GM12878 (cell line): ENCODE measurements at regions not wholly inside any gene's neighbourhood (a gene's known extent, or its start where the extent isn't known, plus 50 kb on each side); places are given as distances from the start of the nearest gene placed in this dataset.

Experiments used
- ATAC-seq: fragments of 200-7000 bp; cut with Tn5 transposase; 3 replicates; pipeline ENCODE4 v1.9.1; 2020; ENCODE audit warnings: mild to moderate bottlenecking, moderate library complexity
- BruUV-seq: library from RNA; stranded (reverse); fragments of 400-500 nt; replicated peaks from 2 replicates; lab custom pipeline; 2021; lab: Mats Ljungman, UMichigan
- CTCF ChIA-PET: fragments of 300-600 bp; sonication (Branson Sonifier 250); formaldehyde crosslinking; extraction: SDS; loops from one replicate; lab custom pipeline; 2021; ENCODE audit warnings: inconsistent platforms; lab: Yijun Ruan, JAX
- POLR2A ChIA-PET: fragments of 350-600 bp; formaldehyde crosslinking; extraction: SDS; loops from one replicate; lab custom pipeline; 2021; ENCODE audit warnings: inconsistent platforms; lab: Charles Lee
- RAD21 ChIA-PET: fragments of 300-600 bp; sonication (Branson Sonifier 250); formaldehyde crosslinking; loops from one replicate; lab custom pipeline; 2023; ENCODE audit warnings: antibody characterized with exemption; ENCODE audit not compliant: unreplicated experiment; lab: Charles Lee
- SMC1A ChIA-PET: fragments of 300-600 bp; sonication (Branson Sonifier 250); formaldehyde crosslinking; loops from one replicate; lab custom pipeline; 2023; ENCODE audit not compliant: unreplicated experiment, uncharacterized antibody; lab: Charles Lee
- DNase-seq: peaks from one replicate; pipeline ENCODE4 v3.0.0-alpha.2; 2011; ENCODE audit warnings: low read depth, low spot score
- FAIRE-seq: peaks from 3 replicates; lab custom pipeline; 2011; peaks lifted over from hg19 to GRCh38; lab: Jason Lieb, UNC
- H2AFZ ChIP-seq: 2 replicates; pipeline ENCODE4 v1.6.0; 2011; ENCODE audit warnings: low read depth, low read length, control low read depth; ENCODE audit not compliant: control insufficient read depth
- H3K27ac ChIP-seq: 2 replicates; pipeline ENCODE4 v1.5.1; 2011; ENCODE audit warnings: control low read depth; ENCODE audit not compliant: control insufficient read depth, insufficient read depth
- H3K27me3 ChIP-seq, 2 experiments: replicated peaks in 1 of 2; 2 replicates each; pipeline versions ENCODE4 v1.6.0 to v1.6.1; 2011; ENCODE audit warnings: low read length in 1 of 2; ENCODE audit not compliant: control insufficient read depth in 2 of 2, insufficient read depth in 2 of 2
- H3K36me3 ChIP-seq, 2 experiments: 2 replicates each; pipeline ENCODE4 v1.5.1; 2011; ENCODE audit warnings: low read length in 1 of 2; ENCODE audit not compliant: control insufficient read depth in 2 of 2, insufficient read depth in 2 of 2
- H3K4me1 ChIP-seq: 2 replicates; pipeline ENCODE4 v1.6.1; 2011; ENCODE audit warnings: mild to moderate bottlenecking, low read length, moderate library complexity, mixed read lengths; ENCODE audit not compliant: control insufficient read depth, insufficient read depth
- H3K4me2 ChIP-seq: 2 replicates; pipeline ENCODE4 v1.6.0; 2011; ENCODE audit warnings: control low read depth; ENCODE audit not compliant: control insufficient read depth, insufficient read depth
- H3K4me3 ChIP-seq: fragments of 200-600 bp; sonication (generic); 2 replicates; pipeline ENCODE4 v1.5.1; 2016
- H3K79me2 ChIP-seq: 2 replicates; pipeline ENCODE4 v1.6.0; 2011; ENCODE audit warnings: low read length; ENCODE audit not compliant: control insufficient read depth, insufficient read depth
- H3K9ac ChIP-seq: 2 replicates; pipeline ENCODE4 v1.8.0; 2011; ENCODE audit warnings: low read length, control low read depth, mixed read lengths; ENCODE audit not compliant: control insufficient read depth, insufficient read depth
- H3K9me3 ChIP-seq: replicated peaks from 3 replicates; pipeline ENCODE4 v1.5.1; 2011; ENCODE audit warnings: mild to moderate bottlenecking, low read length; ENCODE audit not compliant: control insufficient read depth, insufficient read depth
- H4K20me1 ChIP-seq: 2 replicates; pipeline ENCODE4 v1.6.0; 2011; ENCODE audit not compliant: control insufficient read depth, insufficient read depth
- ATF7 ChIP-seq: fragments of 450-650 bp; IDR thresholded peaks from 2 replicates; pipeline ENCODE4 v1.6.1; 2016; ENCODE audit warnings: low read depth, mild to moderate bottlenecking
- HCFC1 ChIP-seq: fragments of 150-350 bp; IDR thresholded peaks from 2 replicates; pipeline ENCODE4 v1.6.1; 2014; ENCODE audit warnings: low read length
- LARP7 ChIP-seq: fragments of 450-650 bp; IDR thresholded peaks from 2 replicates; pipeline ENCODE4 v1.6.1; 2017; ENCODE audit warnings: mild to moderate bottlenecking
- TCF12 ChIP-seq: IDR thresholded peaks from 2 replicates; pipeline ENCODE4 v1.6.1; 2011; ENCODE audit warnings: low read depth, mild to moderate bottlenecking, low read length
- ZNF24 ChIP-seq: fragments of 450-650 bp; IDR thresholded peaks from 2 replicates; pipeline ENCODE4 v1.6.1; 2017; ENCODE audit warnings: antibody characterized with exemption, mild to moderate bottlenecking
- WGBS: methylation state at CpG from one replicate; pipeline ENCODE4 v1.1.6; 2016; ENCODE audit warnings: low lambda C conversion rate; ENCODE audit not compliant: insufficient replicate concordance, insufficient coverage; ENCODE audit errors: missing lambda C conversion rate; 5-methylcytosine and 5-hydroxymethylcytosine counted together
- in situ Hi-C: fragments of 300-500 bp; cut with MboI; formaldehyde crosslinking; loops from 9 replicates; pipeline ENCODE4 v1.14.3; 2018; ENCODE audit warnings: mixed read lengths
- intact Hi-C: fragments of 100-400 bp; cut with micrococcal nuclease; formaldehyde crosslinking; loops from one replicate; pipeline ENCODE4 v1.14.2; 2022; ENCODE audit not compliant: unreplicated experiment
- TF ChIP-seq, protein P1 (sequence below): fragments of 450-650 bp; IDR thresholded peaks from 2 replicates; pipeline ENCODE4 v1.6.1; 2016; ENCODE audit warnings: mild to moderate bottlenecking
- TF ChIP-seq, protein P2 (sequence below): fragments of 450-650 bp; IDR thresholded peaks from 2 replicates; pipeline ENCODE4 v1.6.1; 2017; ENCODE audit warnings: antibody characterized with exemption, mild to moderate bottlenecking, moderate library complexity
- TF ChIP-seq, protein P3 (sequence below): IDR thresholded peaks from 2 replicates; pipeline ENCODE4 v1.6.1; 2012; ENCODE audit warnings: low read depth, low read length, improper control_type of control experiment

GRCh38 chr17:72345536-72345935 is 224.7 kb downstream of the SOX9 start:
- SMC1A ChIA-PET: interaction anchor here (1.1 kb wide), 1 partner anchor 40 kb away, joined by 3 read pairs; no protein-coding TSS in a partner anchor
- FAIRE-seq: no peak
- no peak overlapping the region for H3K9ac ChIP-seq

More at GRCh38 chr17:72345536-72345935, 224.7 kb downstream of the SOX9 start:
- TF ChIP-seq ATF7: no peak
- TF ChIP-seq, protein P1, sequence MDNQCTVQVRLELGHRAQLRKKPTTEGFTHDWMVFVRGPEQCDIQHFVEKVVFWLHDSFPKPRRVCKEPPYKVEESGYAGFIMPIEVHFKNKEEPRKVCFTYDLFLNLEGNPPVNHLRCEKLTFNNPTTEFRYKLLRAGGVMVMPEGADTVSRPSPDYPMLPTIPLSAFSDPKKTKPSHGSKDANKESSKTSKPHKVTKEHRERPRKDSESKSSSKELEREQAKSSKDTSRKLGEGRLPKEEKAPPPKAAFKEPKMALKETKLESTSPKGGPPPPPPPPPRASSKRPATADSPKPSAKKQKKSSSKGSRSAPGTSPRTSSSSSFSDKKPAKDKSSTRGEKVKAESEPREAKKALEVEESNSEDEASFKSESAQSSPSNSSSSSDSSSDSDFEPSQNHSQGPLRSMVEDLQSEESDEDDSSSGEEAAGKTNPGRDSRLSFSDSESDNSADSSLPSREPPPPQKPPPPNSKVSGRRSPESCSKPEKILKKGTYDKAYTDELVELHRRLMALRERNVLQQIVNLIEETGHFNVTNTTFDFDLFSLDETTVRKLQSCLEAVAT: no peak
- no peak for TF ChIP-seq ZNF24
- no peak for TF ChIP-seq LARP7
- TF ChIP-seq, protein P2, sequence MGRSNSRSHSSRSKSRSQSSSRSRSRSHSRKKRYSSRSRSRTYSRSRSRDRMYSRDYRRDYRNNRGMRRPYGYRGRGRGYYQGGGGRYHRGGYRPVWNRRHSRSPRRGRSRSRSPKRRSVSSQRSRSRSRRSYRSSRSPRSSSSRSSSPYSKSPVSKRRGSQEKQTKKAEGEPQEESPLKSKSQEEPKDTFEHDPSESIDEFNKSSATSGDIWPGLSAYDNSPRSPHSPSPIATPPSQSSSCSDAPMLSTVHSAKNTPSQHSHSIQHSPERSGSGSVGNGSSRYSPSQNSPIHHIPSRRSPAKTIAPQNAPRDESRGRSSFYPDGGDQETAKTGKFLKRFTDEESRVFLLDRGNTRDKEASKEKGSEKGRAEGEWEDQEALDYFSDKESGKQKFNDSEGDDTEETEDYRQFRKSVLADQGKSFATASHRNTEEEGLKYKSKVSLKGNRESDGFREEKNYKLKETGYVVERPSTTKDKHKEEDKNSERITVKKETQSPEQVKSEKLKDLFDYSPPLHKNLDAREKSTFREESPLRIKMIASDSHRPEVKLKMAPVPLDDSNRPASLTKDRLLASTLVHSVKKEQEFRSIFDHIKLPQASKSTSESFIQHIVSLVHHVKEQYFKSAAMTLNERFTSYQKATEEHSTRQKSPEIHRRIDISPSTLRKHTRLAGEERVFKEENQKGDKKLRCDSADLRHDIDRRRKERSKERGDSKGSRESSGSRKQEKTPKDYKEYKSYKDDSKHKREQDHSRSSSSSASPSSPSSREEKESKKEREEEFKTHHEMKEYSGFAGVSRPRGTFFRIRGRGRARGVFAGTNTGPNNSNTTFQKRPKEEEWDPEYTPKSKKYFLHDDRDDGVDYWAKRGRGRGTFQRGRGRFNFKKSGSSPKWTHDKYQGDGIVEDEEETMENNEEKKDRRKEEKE: no peak
- TF ChIP-seq TCF12: no peak
- no peak for TF ChIP-seq HCFC1
- TF ChIP-seq, protein P3, sequence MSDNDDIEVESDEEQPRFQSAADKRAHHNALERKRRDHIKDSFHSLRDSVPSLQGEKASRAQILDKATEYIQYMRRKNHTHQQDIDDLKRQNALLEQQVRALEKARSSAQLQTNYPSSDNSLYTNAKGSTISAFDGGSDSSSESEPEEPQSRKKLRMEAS: no peak
- TF ChIP-seq, all 136 proteins: peak for 0
- Histone ChIP-seq H3K9me3 (peaks cover 9% of the 10 kb centered on the region; the same call in 2 of the 3 replicates), H3K36me3 (no peaks in the 10 kb centered on the region), H2AFZ (no peak overlapping the region), H3K27ac (no peak overlapping the region), H3K27me3 (no peaks in the 10 kb centered on the region), H3K4me3 (no peak overlapping the region), H3K4me1 (no peaks in the 10 kb centered on the region), H3K4me2 (no peak overlapping the region), H3K79me2 (no peaks in the 10 kb centered on the region), H4K20me1 (no peaks in the 10 kb centered on the region)
- ATAC-seq: no peak
- BruUV-seq: no TSS peak
- intact Hi-C loops: no loop called here
- POLR2A ChIA-PET: no interaction called here
- RAD21 ChIA-PET: interaction anchor here (1.0 kb wide), 1 partner anchor 77 kb away, joined by 3 read pairs; no protein-coding TSS in a partner anchor
- CTCF ChIA-PET: no interaction called here
- in situ Hi-C loops: no loop called here
- WGBS: 89% methylated on average over 5 of the region's 5 CpGs
- DNase-seq: no peak
